Non-pigmented ciliary epithelial cell (primary cell): ENCODE measurements at regions not wholly inside any gene's neighbourhood (a gene's known extent, or its start where the extent isn't known, plus 50 kb on each side); places are given as distances from the start of the nearest gene placed in this dataset.

ENCODE experiments used
- DNase-seq: peaks from one replicate; pipeline ENCODE4 v3.0.0-alpha.2; 2010; ENCODE audit warnings: low read depth

DNA sequence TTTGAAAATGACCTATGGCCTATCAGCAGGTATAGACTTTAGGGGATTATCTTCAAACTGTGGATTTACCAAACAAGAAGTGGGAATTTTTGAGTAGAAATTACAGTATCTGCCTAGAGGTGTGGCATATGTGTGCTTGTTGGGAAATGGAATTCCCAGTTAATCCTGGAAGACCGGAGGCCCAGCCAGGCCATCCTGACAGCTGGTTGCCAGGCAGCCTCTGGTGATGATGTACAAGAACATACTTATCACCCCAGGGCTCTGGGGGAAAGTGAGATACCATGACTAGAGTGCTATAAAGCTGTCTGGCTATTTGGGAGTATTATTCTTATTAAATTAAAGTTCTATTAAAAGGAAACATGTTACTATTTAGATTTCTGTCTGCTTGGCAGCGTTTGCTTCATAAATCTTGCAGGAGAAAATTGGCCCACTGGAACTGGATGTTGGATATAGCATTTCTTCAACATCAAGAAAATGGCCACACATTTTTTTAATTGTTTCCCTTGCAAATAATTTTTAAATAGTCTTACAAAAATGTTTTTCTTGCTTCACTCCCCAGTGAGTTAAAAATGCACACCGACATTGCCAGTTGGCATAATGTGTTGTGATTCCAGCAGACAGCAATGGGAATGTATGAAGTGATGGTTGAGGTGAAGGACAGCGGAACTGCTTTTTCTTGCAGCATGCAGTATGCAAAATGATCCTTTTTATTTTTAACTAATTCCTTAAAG is 187.8 kb downstream of the MYLK4 start:
- DNase-seq: no peak

DNA sequence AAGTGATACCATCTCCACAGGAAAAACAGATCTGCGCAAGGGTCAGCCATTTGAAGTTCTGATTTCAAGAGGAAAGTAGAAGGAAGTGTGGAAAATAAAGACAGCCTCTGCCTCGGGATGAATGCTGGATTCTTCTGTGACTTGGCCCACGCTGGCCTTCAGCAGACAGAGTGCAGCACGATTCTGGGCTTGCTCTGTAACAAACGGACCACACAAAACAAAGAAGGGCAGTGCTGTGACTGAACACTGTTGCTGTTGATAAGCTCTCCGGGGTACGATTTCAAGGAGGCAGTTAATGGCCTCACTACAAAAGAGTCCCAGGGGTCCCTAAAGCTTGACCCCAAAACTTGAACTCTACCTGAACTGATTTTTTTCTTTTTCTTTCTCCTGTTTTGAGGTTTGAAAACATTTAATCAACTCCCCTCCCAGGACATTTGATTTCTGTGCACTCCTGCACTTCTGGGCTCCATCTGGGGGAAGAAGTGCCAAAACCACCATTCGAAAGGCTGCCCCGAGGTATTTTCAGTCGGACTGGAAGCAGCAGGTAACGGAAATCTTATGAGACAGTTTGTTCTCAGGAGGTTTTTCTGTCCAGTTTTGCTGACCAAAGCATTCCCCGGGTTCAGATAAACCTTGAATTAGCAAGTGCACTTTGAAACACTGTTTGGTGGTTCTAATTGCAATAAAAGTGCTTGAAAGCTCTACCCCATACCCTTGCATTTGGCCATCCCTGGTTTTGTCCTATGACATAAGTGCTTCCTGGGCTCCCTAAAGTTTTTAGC is 189.6 kb downstream of the MYLK4 start:
- no peak for DNase-seq

DNA sequence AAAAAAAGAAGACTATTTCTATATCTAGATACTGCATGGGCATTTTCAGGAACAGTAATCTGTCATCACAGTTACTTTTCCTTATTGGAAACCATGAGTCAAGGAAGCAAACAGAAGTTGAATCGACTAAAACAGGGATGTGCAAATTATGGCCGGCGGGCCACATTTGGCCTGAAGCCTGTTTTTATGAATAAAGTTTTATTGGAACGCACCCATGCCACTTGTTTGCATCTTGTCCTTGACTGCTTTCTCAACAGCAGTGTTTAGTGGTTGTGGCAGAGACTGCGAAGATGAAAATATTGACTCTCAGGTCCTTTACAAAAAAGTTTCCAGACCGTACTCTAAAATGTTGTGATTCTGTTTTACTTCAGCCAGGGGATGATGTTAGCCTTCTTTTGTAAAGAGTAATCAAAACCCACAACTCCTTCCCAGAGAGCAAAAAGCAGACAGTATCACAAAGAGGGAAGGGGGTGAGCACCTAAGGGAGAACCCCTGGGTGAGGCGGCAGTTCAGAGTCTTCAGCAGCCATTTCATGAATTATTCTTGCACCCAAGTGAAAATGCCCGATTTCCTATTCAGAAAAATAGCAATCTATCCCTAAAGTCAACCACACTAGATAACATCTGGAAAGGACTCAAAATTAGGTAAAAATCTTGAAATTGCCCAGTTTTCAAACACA is 190.4 kb downstream of the MYLK4 start:
- no peak for DNase-seq

DNA sequence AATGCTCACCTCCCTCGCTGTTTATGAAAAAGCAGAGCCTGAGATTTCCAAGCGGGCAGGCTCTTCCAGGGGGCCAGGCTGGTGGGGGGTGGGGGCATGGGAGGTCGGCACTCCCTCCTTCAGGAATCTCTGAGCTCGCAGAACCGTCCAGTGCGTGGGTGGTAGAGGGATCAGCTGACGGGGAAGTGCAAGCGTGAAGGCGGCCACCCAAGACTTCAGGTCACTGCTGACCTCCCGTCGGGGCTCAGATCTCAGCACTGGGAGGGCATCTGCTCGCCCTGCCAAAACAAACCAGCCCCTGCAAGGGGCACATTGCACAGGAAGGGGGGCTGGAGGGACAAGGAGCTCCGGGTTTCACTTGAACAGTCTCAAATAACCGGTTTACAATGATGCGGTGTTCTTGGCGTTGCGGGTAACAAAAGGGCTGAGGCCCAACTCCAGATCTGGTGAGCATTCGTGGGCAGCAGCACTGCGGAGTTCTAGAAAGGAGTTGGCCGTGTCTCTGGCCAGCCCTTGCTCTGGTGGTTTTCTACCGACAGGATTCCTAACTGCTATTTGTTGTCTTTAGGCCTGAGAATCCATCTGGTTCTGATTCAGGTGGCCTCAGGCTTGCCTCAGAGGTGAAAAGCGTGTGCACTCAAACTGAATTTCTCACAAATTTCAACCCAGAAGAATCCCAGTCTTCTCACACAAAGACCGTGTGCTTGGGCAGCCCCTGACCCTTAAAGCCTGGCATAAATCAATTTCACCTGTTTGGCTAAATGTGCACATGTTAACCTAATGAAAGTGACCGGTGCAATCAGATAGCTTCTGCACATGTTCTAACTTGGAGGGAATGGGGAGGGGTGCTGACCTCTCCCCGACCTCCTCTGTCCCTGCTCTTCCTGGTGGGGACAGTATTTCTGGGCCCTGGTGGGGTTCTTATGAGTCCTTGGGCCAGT is 191.6 kb downstream of the MYLK4 start:
- no peak for DNase-seq

DNA sequence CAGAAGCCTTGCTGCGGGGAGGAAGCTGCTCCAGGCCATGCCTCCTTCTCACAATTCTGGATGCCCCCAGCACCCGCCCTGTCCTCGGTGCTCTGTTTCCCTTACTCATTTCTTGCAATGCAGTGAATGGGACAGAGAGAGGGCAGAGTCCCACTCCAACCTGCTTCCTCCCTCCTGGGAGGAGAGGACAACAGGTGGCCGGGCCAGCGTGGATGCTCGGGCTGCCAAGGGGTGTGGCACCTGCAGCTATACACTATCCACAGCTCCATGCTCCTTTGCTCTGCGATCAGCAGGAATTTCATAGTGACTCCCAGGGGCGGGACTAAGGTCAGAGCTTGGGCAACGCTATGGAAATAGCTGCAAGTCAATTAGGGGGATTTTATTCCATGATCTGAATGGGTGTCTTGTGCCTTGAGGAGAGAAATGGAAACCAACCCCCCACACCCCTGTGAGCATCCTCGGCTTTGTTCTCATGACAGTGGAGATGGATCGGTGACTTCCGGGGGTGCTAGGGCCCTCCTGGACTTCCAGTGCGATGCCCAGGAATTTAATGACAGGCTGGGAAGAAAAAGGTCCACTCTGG is 192.5 kb downstream of the MYLK4 start:
- DNase-seq: no peak

DNA sequence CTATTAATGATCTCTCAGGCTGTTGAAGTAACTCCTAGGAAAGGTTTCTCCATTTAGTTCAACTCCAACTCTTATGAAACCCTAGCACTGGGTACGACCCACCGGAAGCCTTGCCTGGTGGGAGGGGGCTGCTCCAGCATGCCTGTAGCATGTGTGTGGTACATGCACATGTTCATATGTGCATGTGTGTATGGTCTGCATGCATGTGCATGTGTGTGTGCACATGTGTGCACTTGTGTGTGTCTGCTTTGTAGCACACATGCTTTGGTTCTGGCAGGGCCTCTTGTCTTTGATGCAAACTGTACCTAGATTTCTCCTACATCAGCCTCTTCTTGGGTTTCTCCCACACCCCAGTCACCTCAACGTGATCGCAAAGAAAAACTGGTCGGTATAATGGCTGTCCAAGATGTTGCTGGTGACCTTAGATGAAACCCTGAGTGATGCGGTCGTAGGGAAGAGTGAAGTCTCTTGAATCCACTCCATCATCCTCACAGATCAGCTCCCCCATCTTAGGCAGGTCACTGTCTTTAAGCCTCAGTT is 193.5 kb downstream of the MYLK4 start:
- DNase-seq: no peak

DNA sequence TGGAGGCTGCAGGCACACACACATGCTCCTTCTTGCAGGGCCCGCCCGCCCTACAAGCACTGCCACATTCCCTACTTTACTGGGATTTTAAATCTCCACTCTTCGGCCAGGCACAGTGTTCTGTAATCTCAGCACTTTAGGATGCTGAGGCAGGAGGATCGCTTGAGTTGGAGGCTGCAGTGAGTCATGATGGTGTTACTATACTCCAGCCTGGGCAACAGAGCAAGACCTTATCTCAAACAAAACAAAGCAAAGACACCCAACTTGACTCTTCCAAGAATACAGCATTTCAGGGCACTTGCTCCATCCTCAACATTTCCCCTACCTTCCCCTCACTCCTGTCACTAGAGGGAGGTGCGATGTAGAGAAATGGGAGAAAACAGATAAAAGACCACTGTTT is 194.0 kb downstream of the MYLK4 start:
- no peak for DNase-seq

DNA sequence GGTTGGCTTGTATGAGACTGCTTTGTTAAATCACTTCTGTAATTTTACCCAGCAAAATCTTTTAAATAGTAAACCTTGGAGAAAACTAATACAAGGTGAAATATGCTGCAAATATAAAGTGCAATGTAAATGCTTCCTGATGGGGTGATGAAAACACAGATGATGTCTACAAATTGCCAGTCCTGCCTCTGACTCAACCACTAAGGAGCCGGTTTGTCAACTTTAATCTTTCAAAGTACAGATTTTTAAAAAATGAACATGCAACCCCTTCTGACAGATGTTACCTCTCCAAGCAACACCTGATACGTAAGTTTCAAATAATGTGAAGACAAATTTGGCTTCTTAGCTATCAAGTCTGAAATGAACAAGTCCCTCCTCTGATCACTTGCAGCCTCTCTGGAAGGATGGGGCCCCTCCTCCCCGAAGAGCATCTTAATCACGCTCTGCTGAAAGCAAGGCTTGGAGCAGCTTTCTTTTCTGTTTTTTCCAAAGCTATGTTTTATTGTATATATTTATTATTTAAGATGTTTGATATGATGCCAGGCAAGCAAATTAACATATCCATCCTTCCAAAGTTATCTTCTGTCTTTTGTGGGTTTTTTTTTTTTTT is 196.0 kb downstream of the MYLK4 start:
- DNase-seq: no peak

DNA sequence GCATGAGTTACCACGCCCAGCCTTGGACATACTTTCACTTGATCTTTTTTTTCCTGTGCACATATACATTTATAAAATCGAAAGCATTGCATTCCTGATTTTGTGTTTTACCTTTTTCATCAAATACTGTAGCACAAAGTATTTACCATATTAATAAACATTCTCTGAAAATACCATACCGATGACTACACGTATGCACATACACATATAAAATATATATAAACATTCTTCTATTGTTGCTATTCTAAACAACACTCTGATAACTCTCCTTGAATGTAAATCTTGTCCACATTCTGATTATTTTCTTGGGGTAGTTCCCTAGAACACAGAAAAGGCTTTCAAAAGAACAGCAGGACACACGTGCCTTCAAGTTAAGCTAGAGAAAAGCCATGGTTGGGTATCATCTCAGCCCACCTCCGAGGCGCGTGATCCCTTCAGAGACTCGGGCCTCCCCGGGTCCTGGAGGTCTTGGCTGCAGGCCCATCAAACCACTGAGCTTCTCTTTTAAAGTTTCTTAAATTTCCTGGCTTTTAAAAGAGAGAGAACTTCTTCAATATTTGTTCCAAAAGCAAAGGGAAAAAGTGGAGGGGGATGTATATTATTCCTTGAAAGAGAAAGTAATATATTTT is 198.1 kb downstream of the MYLK4 start:
- DNase-seq: no peak

DNA sequence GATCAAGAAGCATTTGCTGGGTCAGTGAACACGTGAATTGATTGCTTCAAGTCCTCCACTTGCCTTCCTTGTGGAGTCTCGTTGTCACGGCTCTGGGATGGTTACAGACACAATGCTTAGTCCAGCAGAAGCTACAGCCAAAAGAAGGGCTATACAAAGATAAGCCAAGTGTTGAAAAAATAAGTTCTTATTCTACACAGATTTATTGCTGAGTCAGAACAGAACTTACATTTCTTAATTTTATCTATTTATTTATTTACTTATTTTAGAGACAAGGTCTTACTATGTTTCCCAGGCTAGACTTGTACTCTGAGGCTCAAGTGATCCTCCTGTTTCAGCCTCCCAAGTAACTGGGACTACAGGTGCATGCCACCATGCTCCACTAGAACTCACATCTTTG is 199.0 kb downstream of the MYLK4 start:
- DNase-seq: no peak

DNA sequence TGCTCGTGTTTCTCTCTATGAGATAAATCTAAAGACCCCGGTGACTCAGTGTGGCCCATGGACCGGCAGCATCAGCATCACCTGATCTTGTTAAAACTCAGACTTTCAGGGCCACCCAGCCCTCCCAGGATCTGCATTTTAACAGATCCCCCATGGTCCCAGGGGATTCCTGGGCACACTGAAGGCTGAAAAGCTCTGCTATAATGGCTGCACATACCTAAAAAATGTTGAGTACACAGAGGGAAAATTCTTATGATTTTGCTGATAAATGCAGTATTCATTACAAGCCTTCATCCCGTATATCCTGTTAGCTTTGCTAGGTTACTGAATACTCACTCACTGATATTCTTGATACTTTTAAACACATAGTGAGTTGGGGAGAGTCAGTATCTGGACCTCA is 200.5 kb downstream of the MYLK4 start:
- no peak for DNase-seq

DNA sequence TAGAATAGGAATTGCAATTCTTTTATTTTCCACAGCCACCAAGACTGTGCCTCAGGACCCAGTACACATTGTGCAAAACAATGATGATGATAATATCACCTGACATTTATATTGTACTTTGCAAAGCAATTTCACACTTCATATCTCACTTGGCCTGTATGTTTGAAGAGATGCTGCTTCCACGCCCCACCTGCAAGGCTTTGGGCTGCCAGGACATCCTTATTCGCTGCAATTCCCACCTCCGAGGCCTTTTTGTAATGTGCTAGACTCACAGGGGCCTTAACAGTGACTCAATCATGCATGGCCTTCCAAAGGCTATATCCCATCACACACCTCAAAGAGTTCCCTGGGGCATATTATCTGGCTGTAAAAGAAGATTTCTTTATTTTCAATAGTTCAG is 200.9 kb downstream of the MYLK4 start:
- DNase-seq: no peak

DNA sequence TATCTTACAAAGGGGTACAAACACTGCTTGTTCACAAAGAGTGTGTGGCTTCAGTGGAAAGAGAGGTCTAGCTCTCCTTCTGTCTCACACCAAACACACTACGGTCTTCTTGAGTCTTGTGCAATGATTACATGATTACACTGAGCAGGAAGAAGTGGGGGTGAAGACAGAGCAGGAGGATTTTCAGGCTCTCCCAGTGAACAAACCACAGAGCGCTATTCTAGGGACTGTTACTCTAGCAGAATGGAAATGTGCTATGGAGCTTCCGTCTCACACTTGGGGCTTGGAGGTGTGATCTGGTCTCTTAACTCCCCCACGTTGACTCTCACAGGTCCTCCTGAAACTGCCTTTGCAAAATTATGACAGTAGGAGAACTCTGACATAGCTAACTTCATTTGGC is 203.4 kb downstream of the MYLK4 start:
- no peak for DNase-seq

DNA sequence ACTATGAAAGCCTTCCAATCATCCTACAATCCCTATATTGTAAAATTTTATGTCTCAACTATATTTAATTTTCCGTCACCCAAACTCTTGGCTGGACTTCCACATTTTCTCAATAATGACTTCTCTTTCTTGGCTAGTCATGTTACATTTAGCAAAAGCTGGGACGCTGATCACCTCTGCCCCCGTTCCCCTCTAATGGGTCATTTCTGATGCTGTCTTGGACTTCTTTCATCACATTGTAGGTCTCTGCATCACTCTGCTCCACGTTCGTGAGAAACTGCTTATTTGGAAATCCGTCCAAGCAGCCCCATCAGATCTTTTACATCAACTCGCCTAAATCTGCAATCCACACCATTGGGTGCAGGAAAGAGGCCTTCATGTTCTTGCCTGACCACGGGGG is 203.8 kb downstream of the MYLK4 start:
- DNase-seq: no peak

DNA sequence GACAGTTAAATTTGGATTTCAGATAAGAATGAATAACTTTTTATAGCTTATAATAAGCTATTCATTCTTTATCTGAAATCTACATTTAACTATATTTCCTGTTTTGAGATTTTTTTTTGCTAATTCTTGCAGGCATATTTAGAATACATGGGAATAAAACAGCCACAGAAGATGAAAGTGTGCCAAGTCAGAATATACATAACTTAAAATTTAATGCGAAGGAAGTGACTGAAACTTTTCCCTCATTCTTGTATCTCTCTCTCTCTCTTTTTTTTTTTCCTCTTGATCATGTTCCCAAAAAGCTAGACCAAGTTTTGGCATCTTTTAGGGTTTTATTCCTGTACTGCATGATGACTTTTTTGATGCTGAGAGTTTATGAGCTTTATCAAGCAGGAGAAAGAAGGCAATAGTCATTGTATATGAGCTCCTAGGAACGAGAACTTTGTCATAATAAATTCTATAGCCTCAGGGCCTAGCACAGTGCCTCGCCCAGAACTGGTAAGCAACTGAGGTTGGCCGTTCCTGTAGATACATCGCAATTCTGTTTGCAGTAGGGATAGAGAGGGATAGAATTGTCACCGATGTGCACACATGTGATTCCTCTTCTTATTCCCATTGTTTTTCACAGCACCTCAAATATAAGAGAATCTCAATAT is 205.2 kb downstream of the MYLK4 start:
- DNase-seq: no peak

DNA sequence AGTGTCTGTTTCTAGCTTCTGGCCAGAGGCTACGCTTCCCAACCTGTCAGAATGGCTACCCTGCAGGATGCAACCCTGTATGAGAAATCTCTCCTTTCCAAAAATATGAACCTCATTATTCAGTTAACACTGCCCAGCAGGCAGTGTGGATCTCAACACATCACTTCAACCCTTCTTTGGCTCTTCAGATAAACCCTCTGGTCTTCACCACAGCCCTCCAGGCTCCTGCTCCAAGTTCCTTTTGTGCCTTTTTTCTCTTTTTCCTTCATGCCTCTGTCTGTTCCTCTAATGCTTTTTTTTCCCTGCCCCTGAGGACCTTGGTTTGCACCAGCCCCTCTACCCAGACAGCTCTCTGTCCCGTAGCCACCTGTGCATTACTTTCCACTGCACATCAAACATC is 207.4 kb downstream of the MYLK4 start:
- DNase-seq: no peak

DNA sequence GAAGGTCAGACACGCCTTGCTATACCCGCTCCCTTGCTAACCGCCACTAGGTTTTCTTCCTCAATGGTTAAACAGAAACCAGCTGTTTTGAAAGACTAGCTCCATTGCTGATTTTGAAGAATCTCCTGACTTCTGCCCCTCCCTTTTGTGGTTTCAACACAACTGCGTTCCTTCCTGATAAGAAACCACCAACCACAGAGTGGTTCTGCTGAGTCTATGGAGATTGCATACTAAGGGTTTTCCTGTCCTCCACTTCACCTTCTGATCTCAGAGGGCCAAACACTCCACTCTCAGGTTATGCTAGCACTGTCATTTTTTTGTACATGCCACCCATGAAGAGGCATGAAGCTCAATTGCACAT is 207.9 kb downstream of the MYLK4 start:
- DNase-seq: peak; percentile 88

DNA sequence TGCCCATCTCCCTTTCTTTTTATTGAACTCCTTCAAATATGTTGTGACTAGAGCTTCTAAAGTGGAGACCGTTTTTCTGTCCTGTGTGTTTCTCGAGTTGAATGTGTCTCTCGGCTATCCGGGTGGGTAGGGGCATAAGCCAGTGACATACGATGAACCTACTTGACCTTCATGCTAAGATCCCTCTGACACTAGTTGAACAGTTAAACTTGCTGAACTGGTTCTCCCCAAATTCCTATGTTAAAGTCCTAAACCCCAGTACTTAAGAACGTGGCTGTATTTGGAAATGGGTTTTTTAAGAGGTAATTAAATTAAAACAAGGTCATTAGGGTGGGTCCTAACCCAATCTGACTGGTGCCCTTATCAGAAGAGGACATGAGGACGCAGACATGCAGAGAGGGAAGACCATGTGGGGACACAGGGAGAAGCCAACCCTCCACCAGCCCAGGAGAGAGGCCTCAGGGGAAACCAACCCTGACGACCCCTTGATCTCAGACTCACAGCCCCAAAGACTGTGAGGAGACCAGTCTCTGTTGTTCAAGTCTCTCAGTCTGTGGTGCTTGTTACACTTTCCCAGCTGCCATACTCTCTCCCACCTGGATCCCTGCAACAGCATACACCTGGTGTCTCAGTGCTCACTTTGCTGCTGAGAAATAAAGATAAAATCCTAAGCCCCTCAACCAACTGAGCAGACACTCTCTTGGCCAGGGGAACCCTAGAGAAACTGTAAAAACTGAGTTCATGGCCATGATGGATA is 208.4 kb downstream of the MYLK4 start:
- no peak for DNase-seq

DNA sequence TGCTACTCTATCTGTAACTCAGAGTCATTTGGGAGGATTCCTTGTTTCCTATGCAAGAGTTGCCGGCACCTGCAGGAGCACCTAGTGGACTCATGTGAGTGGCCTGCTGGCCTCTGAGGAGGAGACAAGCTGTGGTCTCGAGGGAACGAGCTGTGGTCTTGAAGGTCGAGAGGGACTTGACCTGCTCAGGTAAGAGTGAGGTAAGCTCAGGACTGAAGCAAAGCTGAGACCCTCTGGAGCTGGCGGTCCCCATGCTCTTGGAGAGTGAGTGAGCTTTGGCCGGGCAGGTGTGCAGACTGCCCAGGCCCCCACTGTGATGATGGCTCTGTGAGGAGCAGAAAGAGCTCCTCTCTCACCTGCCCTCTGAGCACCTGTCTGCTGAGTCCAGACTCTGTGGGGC is 214.3 kb downstream of the MYLK4 start:
- no peak for DNase-seq
